ENCODE measurements at regions not wholly inside any gene's neighbourhood (a gene's known extent, or its start where the extent isn't known, plus 50 kb on each side); places are given as distances from the start of the nearest gene placed in this dataset.

DNA sequence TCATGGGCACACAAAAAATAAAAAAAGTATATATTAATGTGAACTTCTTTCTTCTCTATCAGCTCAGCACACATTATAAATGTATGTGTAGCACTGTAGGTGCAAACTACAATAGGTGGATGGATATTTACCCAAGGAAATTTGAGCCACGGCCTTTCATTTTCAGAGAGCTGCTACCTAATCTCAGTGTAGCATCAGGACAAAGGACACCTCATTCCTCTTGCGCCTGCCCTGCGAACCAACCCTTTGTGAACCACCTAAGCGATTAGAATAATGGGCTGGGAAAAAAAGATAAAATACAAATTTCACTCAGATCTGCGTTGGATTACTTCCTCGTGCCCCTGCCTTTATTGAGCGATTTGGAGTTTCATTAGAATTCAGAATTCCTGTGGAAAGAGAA, 263.2 kb downstream of the NR2F2 start:
- H3K36me3 ChIP-seq (replicated peaks in 1 of 2), result no peaks in the 10 kb centered on the region
- peaks cover 9% of the 10 kb centered on the region for H3K27me3 ChIP-seq
- no peak overlapping the region for H3K27ac ChIP-seq
- no peak overlapping the region for H3K4me3 ChIP-seq
- TF ChIP-seq, protein P1, sequence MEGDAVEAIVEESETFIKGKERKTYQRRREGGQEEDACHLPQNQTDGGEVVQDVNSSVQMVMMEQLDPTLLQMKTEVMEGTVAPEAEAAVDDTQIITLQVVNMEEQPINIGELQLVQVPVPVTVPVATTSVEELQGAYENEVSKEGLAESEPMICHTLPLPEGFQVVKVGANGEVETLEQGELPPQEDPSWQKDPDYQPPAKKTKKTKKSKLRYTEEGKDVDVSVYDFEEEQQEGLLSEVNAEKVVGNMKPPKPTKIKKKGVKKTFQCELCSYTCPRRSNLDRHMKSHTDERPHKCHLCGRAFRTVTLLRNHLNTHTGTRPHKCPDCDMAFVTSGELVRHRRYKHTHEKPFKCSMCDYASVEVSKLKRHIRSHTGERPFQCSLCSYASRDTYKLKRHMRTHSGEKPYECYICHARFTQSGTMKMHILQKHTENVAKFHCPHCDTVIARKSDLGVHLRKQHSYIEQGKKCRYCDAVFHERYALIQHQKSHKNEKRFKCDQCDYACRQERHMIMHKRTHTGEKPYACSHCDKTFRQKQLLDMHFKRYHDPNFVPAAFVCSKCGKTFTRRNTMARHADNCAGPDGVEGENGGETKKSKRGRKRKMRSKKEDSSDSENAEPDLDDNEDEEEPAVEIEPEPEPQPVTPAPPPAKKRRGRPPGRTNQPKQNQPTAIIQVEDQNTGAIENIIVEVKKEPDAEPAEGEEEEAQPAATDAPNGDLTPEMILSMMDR (IDR thresholded peaks at IDR 0.05), result no peak
- WGBS, 4 donors, result 70 to 78% (median 72%) methylated on average over 7 of the region's 7 CpGs
- DNase-seq, result no peak
- no peaks in the 10 kb centered on the region for H3K4me1 ChIP-seq (replicated peaks in 1 of 2)
- no peaks in the 10 kb centered on the region for H3K9me3 ChIP-seq (replicated peaks in 1 of 3)
- intact Hi-C loops (cut with DNase I), result no loop called here

DNA sequence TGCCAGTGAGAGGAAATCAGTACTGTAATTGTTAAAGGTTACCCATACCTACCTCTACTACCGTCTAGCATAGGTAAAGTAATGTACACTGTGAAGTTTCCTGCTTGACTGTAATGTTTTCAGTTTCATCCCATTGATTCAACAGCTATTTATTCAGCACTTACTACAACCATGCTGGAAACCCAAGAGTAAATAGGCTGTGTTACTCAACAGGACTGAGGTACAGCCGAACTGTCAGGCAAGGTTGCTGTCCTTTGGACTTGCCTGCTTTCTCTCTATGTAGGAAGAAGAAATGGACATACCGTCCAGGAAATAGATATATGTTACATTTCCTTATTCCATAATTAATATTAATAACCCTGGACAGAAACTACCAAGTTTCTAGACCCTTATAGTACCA, 265.5 kb downstream of the NR2F2 start:
- no peaks in the 10 kb centered on the region for H3K36me3 ChIP-seq (replicated peaks in 1 of 2)
- TF ChIP-seq, protein P1 (IDR thresholded peaks at IDR 0.05), result no peak
- no peak for TF ChIP-seq POLR2A (IDR thresholded peaks at IDR 0.05)
- no peak for DNase-seq
- H3K4me3 ChIP-seq, result no peak overlapping the region
- H3K27ac ChIP-seq, result no peak overlapping the region
- H3K4me1 ChIP-seq (replicated peaks in 1 of 2), result no peaks in the 10 kb centered on the region
- peaks cover 9% of the 10 kb centered on the region for H3K27me3 ChIP-seq
- intact Hi-C loops (cut with DNase I), result no loop called here
- WGBS, 4 donors, result 79 to 90% (median 84%) methylated on average over 3 of the region's 3 CpGs
- H3K9me3 ChIP-seq (replicated peaks in 1 of 3), result no peaks in the 10 kb centered on the region

DNA sequence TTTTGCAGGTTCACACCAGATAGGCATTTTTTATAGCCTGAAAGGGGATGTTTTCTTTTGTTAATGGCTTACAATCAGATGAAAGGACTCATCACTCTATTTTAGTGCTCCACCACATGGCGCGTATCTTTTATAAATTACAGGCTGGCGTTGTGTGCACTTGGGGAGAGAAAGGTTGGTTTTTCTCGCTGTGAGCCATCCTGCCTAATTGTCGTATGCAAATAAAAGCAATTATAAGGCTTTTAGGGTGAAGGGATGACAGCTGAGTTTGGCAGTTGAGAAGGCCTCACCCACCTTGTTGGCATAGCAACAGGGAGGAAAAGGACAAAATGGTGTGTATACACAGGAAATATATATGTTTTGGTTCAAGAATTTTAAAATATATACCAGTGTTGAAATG, 268.0 kb downstream of the NR2F2 start:
- no peak overlapping the region for H3K27ac ChIP-seq
- peaks cover 3% of the 10 kb centered on the region for H3K27me3 ChIP-seq
- H3K36me3 ChIP-seq (replicated peaks in 1 of 2), result no peaks in the 10 kb centered on the region
- no peaks in the 10 kb centered on the region for H3K4me1 ChIP-seq (replicated peaks in 1 of 2)
- no peak for DNase-seq
- WGBS, 4 donors, result 76 to 87% (median 85%) methylated on average over 5 of the region's 5 CpGs
- no peak for TF ChIP-seq POLR2A (IDR thresholded peaks at IDR 0.05)
- TF ChIP-seq, protein P1 (IDR thresholded peaks at IDR 0.05), result no peak
- H3K9me3 ChIP-seq (replicated peaks in 1 of 3), result no peaks in the 10 kb centered on the region
- H3K4me3 ChIP-seq, result no peak overlapping the region
- intact Hi-C loops (cut with DNase I), result no loop called here

DNA sequence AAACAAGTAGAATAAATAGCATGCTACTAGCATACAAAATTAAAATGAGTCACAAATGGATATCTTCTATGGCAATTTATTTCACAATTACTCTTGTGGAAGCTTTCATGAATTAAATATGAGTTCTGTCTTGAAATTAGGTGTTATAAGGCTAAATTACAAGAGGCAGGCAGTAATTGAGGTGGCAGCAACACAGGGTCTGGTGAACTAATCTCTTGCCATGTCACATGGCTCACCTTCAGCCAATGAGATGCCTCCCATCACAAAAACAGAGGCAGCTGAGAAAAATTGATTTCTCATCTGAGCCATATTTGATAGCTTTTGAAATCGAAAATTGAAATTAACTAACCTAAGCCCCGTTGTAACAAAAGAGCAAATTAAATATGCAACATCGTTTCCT, 268.8 kb downstream of the NR2F2 start:
- H3K9me3 ChIP-seq (replicated peaks in 1 of 3), result no peaks in the 10 kb centered on the region
- H3K36me3 ChIP-seq (replicated peaks in 1 of 2), result no peaks in the 10 kb centered on the region
- intact Hi-C loops (cut with DNase I), result no loop called here
- no peaks in the 10 kb centered on the region for H3K4me1 ChIP-seq (replicated peaks in 1 of 2)
- 83 to 91% (median 86%) methylated on average over 3 of the region's 3 CpGs for WGBS, 4 donors
- no peak for DNase-seq
- H3K27ac ChIP-seq, result no peak overlapping the region
- TF ChIP-seq POLR2A (IDR thresholded peaks at IDR 0.05), result no peak
- TF ChIP-seq, protein P1 (IDR thresholded peaks at IDR 0.05), result no peak
- H3K4me3 ChIP-seq, result no peak overlapping the region
- H3K27me3 ChIP-seq, result peaks cover 3% of the 10 kb centered on the region
